Spleen (tissue), 11 donors: ENCODE measurements at regions not wholly inside any gene's neighbourhood (a gene's known extent, or its start where the extent isn't known, plus 50 kb on each side); places are given as distances from the start of the nearest gene placed in this dataset.

Experiments
- DNase-seq: peaks from one replicate; pipeline ENCODE4 v3.0.0-alpha.2; 2020
- H3K27ac ChIP-seq, 8 donors: fragments of 200-600 bp; sonication (generic) in 7 of 8; 1 replicate in 4 of 8; 2 replicates in 4 of 8; pipeline versions ENCODE4 v1.5.0 to v1.8.0; 2016 to 2021; ENCODE audit warnings: inconsistent platforms in 4 of 8, mild to moderate bottlenecking in 4 of 8, moderate library complexity in 1 of 8
- H3K27me3 ChIP-seq, 7 donors: fragments of 200-600 bp; sonication (generic) in 6 of 7; replicated peaks in 1 of 7; 1 replicate in 4 of 7; 2 replicates in 3 of 7; pipeline versions ENCODE4 v1.5.0 to v1.8.0; 2016 to 2021; ENCODE audit warnings: inconsistent platforms in 3 of 7, mild to moderate bottlenecking in 1 of 7
- H3K36me3 ChIP-seq, 6 donors: fragments of 200-600 bp; sonication (generic) in 5 of 6; 1 replicate in 4 of 6; 2 replicates in 2 of 6; pipeline versions ENCODE4 v1.5.0 to v1.8.0; 2016 to 2021; ENCODE audit warnings: inconsistent platforms in 2 of 6
- H3K4me1 ChIP-seq, 6 donors: fragments of 200-600 bp; sonication (generic) in 5 of 6; 1 replicate in 3 of 6; 2 replicates in 3 of 6; pipeline versions ENCODE4 v1.5.0 to v1.8.0; 2016 to 2021; ENCODE audit warnings: inconsistent platforms in 3 of 6
- H3K4me3 ChIP-seq, 8 donors: fragments of 200-600 bp; sonication (generic) in 7 of 8; 1 replicate in 4 of 8; 2 replicates in 4 of 8; pipeline versions ENCODE4 v1.5.0 to v1.8.0; 2016 to 2021; ENCODE audit warnings: inconsistent platforms in 4 of 8, mild to moderate bottlenecking in 4 of 8, moderate library complexity in 2 of 8
- H3K9me3 ChIP-seq, 8 donors: fragments of 200-600 bp; sonication (generic) in 7 of 8; 1 replicate in 4 of 8; 2 replicates in 4 of 8; pipeline versions ENCODE4 v1.5.0 to v1.8.0; 2016 to 2021; ENCODE audit warnings: inconsistent platforms in 4 of 8
- POLR2A ChIP-seq, 3 donors: fragments of 450-650 bp; IDR thresholded peaks; one replicate each; pipeline ENCODE4 v1.5.1; 2017; ENCODE audit warnings: antibody characterized with exemption in 3 of 3, mild to moderate bottlenecking in 1 of 3
- POLR2AphosphoS5 ChIP-seq, 3 donors: sonication (generic); formaldehyde crosslinking; IDR thresholded peaks; one replicate each; pipeline ENCODE4 v1.5.1; 2017; ENCODE audit warnings: antibody characterized with exemption in 3 of 3
- WGBS, 5 donors: extraction: QIAGEN DNeasy Blood & Tissue Kit in 3 of 5; methylation state at CpG; one replicate each; pipeline versions ENCODE4 v1.1.5 to v1.1.7; 2013 to 2018; 5-methylcytosine and 5-hydroxymethylcytosine counted together
- intact Hi-C: fragments of 100-400 bp; cut with DNase I; formaldehyde crosslinking; loops from one replicate; pipeline ENCODE4 v1.15.0; 2023; ENCODE audit warnings: low total_unique reads
- TF ChIP-seq, protein P1 (sequence below), 11 experiments: fragments of 200-600 bp in 7 of 11; fragments of 450-650 bp in 4 of 11; sonication (generic) in 4 of 11; IDR thresholded peaks in 8 of 11; conservative IDR thresholded peaks in 3 of 11; 1 replicate in 7 of 11; 2 replicates in 4 of 11; pipeline versions ENCODE4 v1.4.0 to v1.8.0; 2016 to 2021; ENCODE audit warnings: antibody characterized with exemption in 11 of 11, inconsistent platforms in 4 of 11, mild to moderate bottlenecking in 1 of 11
- donor health status: healthy with polysubstance abuse.
- donor health status: DM: no; HTN: no; CAD: no; lungs with moderate emphysema.
- donor health status: DM: no; HTN: no; CAD: no.
- donor health status: Bipolar disorder and iron deficiency.
- donor health status: healthy.
- donor health status: DM: no; HTN: no; CAD: no.
- donor health status: DM: yes; HTN: yes; CAD: no.

DNA sequence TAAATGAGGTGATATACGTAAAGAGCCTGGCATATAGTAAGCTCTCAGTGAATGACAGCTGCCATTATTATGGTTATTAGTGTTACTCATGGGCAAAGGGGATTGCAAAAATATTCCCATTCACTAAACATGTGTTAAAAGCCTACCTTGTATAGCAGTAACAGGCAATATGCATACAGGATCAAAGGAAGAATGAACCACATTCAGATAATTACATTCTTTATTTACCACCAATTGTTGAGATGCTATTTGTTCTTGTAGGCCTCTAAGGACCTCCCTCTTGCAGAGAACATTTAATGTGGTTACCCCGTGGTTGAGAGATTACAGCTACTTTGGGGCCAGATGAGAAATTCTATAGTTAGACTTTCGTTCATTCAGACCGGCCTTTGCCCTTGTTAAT is 82.7 kb upstream of the DRD2 start:
- WGBS, 5 donors = 78 to 87% (median 85%) methylated on average over 4 of the region's 4 CpGs
- H3K9me3 ChIP-seq = no peaks in the 10 kb centered on the region
- TF ChIP-seq POLR2A (IDR thresholded peaks at IDR 0.05) = no peak
- TF ChIP-seq, protein P1, sequence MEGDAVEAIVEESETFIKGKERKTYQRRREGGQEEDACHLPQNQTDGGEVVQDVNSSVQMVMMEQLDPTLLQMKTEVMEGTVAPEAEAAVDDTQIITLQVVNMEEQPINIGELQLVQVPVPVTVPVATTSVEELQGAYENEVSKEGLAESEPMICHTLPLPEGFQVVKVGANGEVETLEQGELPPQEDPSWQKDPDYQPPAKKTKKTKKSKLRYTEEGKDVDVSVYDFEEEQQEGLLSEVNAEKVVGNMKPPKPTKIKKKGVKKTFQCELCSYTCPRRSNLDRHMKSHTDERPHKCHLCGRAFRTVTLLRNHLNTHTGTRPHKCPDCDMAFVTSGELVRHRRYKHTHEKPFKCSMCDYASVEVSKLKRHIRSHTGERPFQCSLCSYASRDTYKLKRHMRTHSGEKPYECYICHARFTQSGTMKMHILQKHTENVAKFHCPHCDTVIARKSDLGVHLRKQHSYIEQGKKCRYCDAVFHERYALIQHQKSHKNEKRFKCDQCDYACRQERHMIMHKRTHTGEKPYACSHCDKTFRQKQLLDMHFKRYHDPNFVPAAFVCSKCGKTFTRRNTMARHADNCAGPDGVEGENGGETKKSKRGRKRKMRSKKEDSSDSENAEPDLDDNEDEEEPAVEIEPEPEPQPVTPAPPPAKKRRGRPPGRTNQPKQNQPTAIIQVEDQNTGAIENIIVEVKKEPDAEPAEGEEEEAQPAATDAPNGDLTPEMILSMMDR (IDR thresholded peaks at IDR 0.05 in 8 of 11, conservative IDR thresholded peaks at IDR 0.05 in 3 of 11) = no peak
- no peak for TF ChIP-seq POLR2AphosphoS5 (IDR thresholded peaks at IDR 0.05)
- no peaks in the 10 kb centered on the region for H3K36me3 ChIP-seq
- no peak overlapping the region for H3K4me3 ChIP-seq
- peaks cover 0 to 5% (median 0%) of the 10 kb centered on the region in 7 donors for H3K27me3 ChIP-seq
- intact Hi-C loops = no loop called here
- no peak overlapping the region for H3K27ac ChIP-seq
- H3K4me1 ChIP-seq = no peaks in the 10 kb centered on the region
- no peak for DNase-seq

- Histone ChIP-seq H3K27ac (no peak overlapping the region), H3K9me3 (no peaks in the 10 kb centered on the region), H3K36me3 (no peaks in the 10 kb centered on the region), H3K27me3 (peaks cover 0 to 5% (median 0%) of the 10 kb centered on the region in 7 donors), H3K4me3 (no peak overlapping the region), H3K4me1 (no peaks in the 10 kb centered on the region)
- no peak for DNase-seq
- TF ChIP-seq, protein P1 (IDR thresholded peaks at IDR 0.05 in 8 of 11, conservative IDR thresholded peaks at IDR 0.05 in 3 of 11) = no peak
- TF ChIP-seq POLR2A (IDR thresholded peaks at IDR 0.05) (no peak), POLR2AphosphoS5 (IDR thresholded peaks at IDR 0.05) (no peak)
- intact Hi-C loops = no loop called here
- 72 to 86% (median 81%) methylated on average over 3 of the region's 3 CpGs for WGBS, 5 donors
These were observed 80.8 kb upstream of the DRD2 start for GRCh38 chr11:113556036-113556435.

DNA sequence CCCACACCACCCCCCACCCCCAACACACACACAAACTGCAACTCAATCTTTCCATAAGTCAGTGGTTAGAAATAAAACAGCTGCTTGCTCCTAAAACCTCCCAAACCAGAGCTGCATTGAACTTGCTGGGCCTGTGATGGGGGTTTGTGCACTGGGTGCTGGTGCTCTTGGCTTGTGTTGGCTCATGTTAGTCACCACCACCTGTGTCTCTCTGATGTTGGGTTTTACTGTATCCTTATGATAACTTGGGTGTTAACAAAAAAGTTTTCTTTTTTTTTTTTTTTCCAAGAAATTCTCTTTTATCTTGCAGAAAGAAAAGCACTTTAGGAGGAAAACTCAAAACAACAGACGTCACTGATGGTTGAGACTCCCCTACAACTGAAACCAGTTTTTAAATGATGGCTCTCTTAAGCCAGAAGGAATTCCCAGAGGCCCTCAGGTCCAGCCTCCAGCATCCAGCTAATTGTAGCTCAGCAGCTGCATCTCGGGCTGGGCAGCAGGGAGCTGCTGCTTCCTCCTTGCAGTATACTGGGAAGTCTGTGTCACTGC is 79.9 kb upstream of the DRD2 start:
- H3K4me1 ChIP-seq = no peaks in the 10 kb centered on the region
- 61 to 75% (median 63%) methylated on average over 2 of the region's 2 CpGs for WGBS, 5 donors
- TF ChIP-seq POLR2AphosphoS5 (IDR thresholded peaks at IDR 0.05) (no peak), POLR2A (IDR thresholded peaks at IDR 0.05) (no peak)
- TF ChIP-seq, protein P1 (IDR thresholded peaks at IDR 0.05 in 8 of 11, conservative IDR thresholded peaks at IDR 0.05 in 3 of 11) = no peak
- H3K27me3 ChIP-seq = peaks cover 0 to 5% (median 0%) of the 10 kb centered on the region in 7 donors
- no peaks in the 10 kb centered on the region for H3K36me3 ChIP-seq
- DNase-seq = no peak
- no peak overlapping the region for H3K4me3 ChIP-seq
- H3K27ac ChIP-seq = no peak overlapping the region
- intact Hi-C loops = no loop called here
- no peaks in the 10 kb centered on the region for H3K9me3 ChIP-seq

- Histone ChIP-seq H3K4me3 (no peak overlapping the region), H3K9me3 (no peaks in the 10 kb centered on the region), H3K27me3 (peaks cover 0 to 8% (median 0%) of the 10 kb centered on the region in 7 donors), H3K27ac (no peak overlapping the region), H3K36me3 (no peaks in the 10 kb centered on the region), H3K4me1 (no peaks in the 10 kb centered on the region)
- DNase-seq = no peak
- 51 to 88% (median 77%) methylated on average over 3 of the region's 3 CpGs for WGBS, 5 donors
- TF ChIP-seq POLR2AphosphoS5 (IDR thresholded peaks at IDR 0.05) (no peak), POLR2A (IDR thresholded peaks at IDR 0.05) (no peak)
- TF ChIP-seq, protein P1 (IDR thresholded peaks at IDR 0.05 in 8 of 11, conservative IDR thresholded peaks at IDR 0.05 in 3 of 11) = no peak
- intact Hi-C loops = no loop called here
These were observed 79.3 kb upstream of the DRD2 start for GRCh38 chr11:113554526-113554925.
